ENCODE measurements at regions not wholly inside any gene's neighbourhood (a gene's known extent, or its start where the extent isn't known, plus 50 kb on each side); places are given as distances from the start of the nearest gene placed in this dataset.

- no peaks in the 10 kb centered on the region for H3K27me3 ChIP-seq (ENCODE audit: insufficient read depth, low read depth, severe bottlenecking)
- TF ChIP-seq, protein P1, sequence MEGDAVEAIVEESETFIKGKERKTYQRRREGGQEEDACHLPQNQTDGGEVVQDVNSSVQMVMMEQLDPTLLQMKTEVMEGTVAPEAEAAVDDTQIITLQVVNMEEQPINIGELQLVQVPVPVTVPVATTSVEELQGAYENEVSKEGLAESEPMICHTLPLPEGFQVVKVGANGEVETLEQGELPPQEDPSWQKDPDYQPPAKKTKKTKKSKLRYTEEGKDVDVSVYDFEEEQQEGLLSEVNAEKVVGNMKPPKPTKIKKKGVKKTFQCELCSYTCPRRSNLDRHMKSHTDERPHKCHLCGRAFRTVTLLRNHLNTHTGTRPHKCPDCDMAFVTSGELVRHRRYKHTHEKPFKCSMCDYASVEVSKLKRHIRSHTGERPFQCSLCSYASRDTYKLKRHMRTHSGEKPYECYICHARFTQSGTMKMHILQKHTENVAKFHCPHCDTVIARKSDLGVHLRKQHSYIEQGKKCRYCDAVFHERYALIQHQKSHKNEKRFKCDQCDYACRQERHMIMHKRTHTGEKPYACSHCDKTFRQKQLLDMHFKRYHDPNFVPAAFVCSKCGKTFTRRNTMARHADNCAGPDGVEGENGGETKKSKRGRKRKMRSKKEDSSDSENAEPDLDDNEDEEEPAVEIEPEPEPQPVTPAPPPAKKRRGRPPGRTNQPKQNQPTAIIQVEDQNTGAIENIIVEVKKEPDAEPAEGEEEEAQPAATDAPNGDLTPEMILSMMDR (IDR thresholded peaks at IDR 0.05; ENCODE audit: low read depth, low read length) = no peak
- DNase-seq = no peak
- no peaks in the 10 kb centered on the region for H3K36me3 ChIP-seq
- H3K27ac ChIP-seq = no peak overlapping the region
- no peak overlapping the region for H3K4me3 ChIP-seq (ENCODE audit: low read depth, low read length)
- no peaks in the 10 kb centered on the region for H3K9me3 ChIP-seq (ENCODE audit: severe bottlenecking)
These were observed 856.4 kb upstream of the INTU start for GRCh38 chr4:126776361-126776760.

DNA sequence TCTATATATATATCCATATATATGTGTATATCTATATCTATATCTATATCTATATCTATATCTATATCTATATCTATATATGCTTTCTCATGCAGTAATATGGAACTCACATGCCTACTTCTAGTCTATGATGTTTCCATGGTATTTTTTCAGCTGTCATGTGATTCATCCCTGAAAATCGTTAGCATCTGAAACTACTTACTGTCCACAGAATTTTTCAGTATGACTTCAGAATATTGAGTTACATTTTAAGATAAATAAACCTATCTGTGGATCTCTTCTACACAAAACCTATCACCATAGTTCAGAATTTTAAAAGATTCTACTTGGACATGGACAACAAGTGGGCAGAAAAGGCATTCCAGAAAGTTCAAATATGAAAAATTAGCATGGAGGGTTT is 855.1 kb upstream of the INTU start:
- no peaks in the 10 kb centered on the region for H3K9me3 ChIP-seq (ENCODE audit: severe bottlenecking)
- no peaks in the 10 kb centered on the region for H3K36me3 ChIP-seq
- no peaks in the 10 kb centered on the region for H3K27me3 ChIP-seq (ENCODE audit: insufficient read depth, low read depth, severe bottlenecking)
- H3K4me3 ChIP-seq (ENCODE audit: low read depth, low read length) = no peak overlapping the region
- H3K27ac ChIP-seq = no peak overlapping the region
- DNase-seq = no peak
- TF ChIP-seq, protein P1 (IDR thresholded peaks at IDR 0.05; ENCODE audit: low read depth, low read length) = no peak

GRCh38 chr4:126778348-126778747 is 854.4 kb upstream of the INTU start:
- Histone ChIP-seq H3K9me3 (ENCODE audit: severe bottlenecking) (no peaks in the 10 kb centered on the region), H3K27me3 (ENCODE audit: insufficient read depth, low read depth, severe bottlenecking) (no peaks in the 10 kb centered on the region), H3K36me3 (no peaks in the 10 kb centered on the region), H3K27ac (no peak overlapping the region), H3K4me3 (ENCODE audit: low read depth, low read length) (no peak overlapping the region)
- no peak for DNase-seq
- TF ChIP-seq, protein P1 (IDR thresholded peaks at IDR 0.05; ENCODE audit: low read depth, low read length) = no peak

DNA sequence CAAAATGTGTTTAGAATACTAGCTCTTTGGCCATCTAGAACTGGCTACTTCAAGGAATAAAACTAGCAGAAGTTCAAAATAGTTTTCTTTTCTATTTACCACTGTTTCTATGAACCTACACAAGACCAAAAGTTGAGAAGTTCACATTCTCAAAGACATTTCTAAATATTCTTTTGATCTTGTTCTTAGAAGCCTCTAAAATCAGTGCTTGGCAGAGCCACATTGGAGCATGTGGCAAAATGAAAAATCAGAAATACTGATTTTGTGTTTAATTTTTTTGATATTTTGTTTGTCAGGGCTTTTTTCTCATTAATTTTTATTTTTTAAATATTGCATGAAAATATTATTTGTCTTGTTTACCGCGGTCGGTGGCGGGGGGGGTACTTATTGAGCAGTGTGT is 853.8 kb upstream of the INTU start:
- Histone ChIP-seq H3K36me3 (no peaks in the 10 kb centered on the region), H3K9me3 (ENCODE audit: severe bottlenecking) (no peaks in the 10 kb centered on the region), H3K27ac (no peak overlapping the region), H3K4me3 (ENCODE audit: low read depth, low read length) (no peak overlapping the region), H3K27me3 (ENCODE audit: insufficient read depth, low read depth, severe bottlenecking) (no peaks in the 10 kb centered on the region)
- TF ChIP-seq, protein P1 (IDR thresholded peaks at IDR 0.05; ENCODE audit: low read depth, low read length) = no peak
- DNase-seq = no peak

GRCh38 chr4:126779436-126780166 is 853.2 kb upstream of the INTU start:
- Histone ChIP-seq H3K27ac (no peak overlapping the region), H3K4me3 (ENCODE audit: low read depth, low read length) (no peak overlapping the region), H3K9me3 (ENCODE audit: severe bottlenecking) (no peaks in the 10 kb centered on the region), H3K27me3 (ENCODE audit: insufficient read depth, low read depth, severe bottlenecking) (no peaks in the 10 kb centered on the region), H3K36me3 (no peaks in the 10 kb centered on the region)
- no peak for DNase-seq
- TF ChIP-seq, protein P1 (IDR thresholded peaks at IDR 0.05; ENCODE audit: low read depth, low read length) = no peak

DNA sequence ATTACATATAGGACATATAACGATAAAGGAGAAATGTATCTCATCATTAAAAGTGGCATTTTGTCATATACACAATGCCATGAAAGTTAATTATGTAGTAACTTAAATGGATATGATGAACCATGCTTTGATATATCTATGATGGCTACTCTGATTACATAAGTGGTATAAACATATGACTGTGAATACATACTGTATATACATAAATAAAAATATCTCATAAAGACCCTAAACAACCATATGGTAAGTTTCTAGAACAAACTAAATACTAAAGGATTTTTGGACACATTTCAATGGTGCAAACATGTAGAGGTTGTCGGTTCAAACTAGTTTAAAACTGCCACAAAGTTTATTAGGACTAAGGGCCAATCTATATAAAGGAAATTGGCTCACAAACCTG is 849.6 kb upstream of the INTU start:
- TF ChIP-seq, protein P1 (IDR thresholded peaks at IDR 0.05; ENCODE audit: low read depth, low read length) = no peak
- Histone ChIP-seq H3K27ac (no peak overlapping the region), H3K4me3 (ENCODE audit: low read depth, low read length) (no peak overlapping the region), H3K27me3 (ENCODE audit: insufficient read depth, low read depth, severe bottlenecking) (no peaks in the 10 kb centered on the region), H3K36me3 (no peaks in the 10 kb centered on the region), H3K9me3 (ENCODE audit: severe bottlenecking) (no peaks in the 10 kb centered on the region)
- DNase-seq = no peak
